MCF 10A (cell line): ENCODE measurements at regions not wholly inside any gene's neighbourhood (a gene's known extent, or its start where the extent isn't known, plus 50 kb on each side); places are given as distances from the start of the nearest gene placed in this dataset.

Experiments used
- BruUV-seq: library from RNA; stranded (reverse); fragments of 400-500 nt; replicated peaks from 2 replicates; lab custom pipeline; 2021; lab: Mats Ljungman, UMichigan
- CTCF ChIA-PET: fragments of 300-600 bp; sonication (Branson Sonifier 250); formaldehyde crosslinking; extraction: SDS; loops from one replicate; lab custom pipeline; 2021; ENCODE audit warnings: antibody characterized with exemption, inconsistent platforms; lab: Yijun Ruan, JAX
- POLR2A ChIA-PET: fragments of 300-600, 350-650 bp; sonication (Branson Sonifier 250); formaldehyde crosslinking; extraction: SDS; loops from one replicate; lab custom pipeline; 2020; ENCODE audit warnings: antibody characterized with exemption, inconsistent platforms; lab: Yijun Ruan, JAX
- DNase-seq: peaks from one replicate; pipeline ENCODE4 v3.0.0-alpha.2; 2018; ENCODE audit not compliant: unreplicated experiment
- H3K27ac Mint-ChIP-seq: one replicate; pipeline ENCODE4 v1.8.0; 2022; ENCODE audit warnings: mild to moderate bottlenecking, low read depth, mixed read lengths; ENCODE audit not compliant: unreplicated experiment
- H3K27me3 Mint-ChIP-seq: one replicate; pipeline ENCODE4 v1.8.0; 2022; ENCODE audit warnings: mixed read lengths; ENCODE audit not compliant: insufficient read depth, unreplicated experiment
- H3K36me3 Mint-ChIP-seq: one replicate; pipeline ENCODE4 v1.8.0; 2022; ENCODE audit warnings: mild to moderate bottlenecking, moderate library complexity, mixed read lengths; ENCODE audit not compliant: insufficient read depth, unreplicated experiment
- H3K4me1 Mint-ChIP-seq: one replicate; pipeline ENCODE4 v1.8.0; 2022; ENCODE audit warnings: mixed read lengths; ENCODE audit not compliant: insufficient read depth, unreplicated experiment
- H3K4me3 Mint-ChIP-seq: one replicate; pipeline ENCODE4 v1.8.0; 2022; ENCODE audit warnings: mild to moderate bottlenecking, moderate library complexity, mixed read lengths; ENCODE audit not compliant: unreplicated experiment
- H3K9me3 Mint-ChIP-seq: one replicate; pipeline ENCODE4 v1.8.0; 2022; ENCODE audit warnings: mixed read lengths; ENCODE audit not compliant: unreplicated experiment
- CTCF ChIP-seq: fragments of 200-600 bp; IDR thresholded peaks from one replicate; pipeline ENCODE4 v1.8.0; 2022; ENCODE audit warnings: antibody characterized with exemption, mild to moderate bottlenecking; ENCODE audit not compliant: unreplicated experiment
- intact Hi-C: fragments of 100-400 bp; cut with micrococcal nuclease; formaldehyde crosslinking; loops from 2 replicates; pipeline ENCODE4 v1.14.1; 2022

- BruUV-seq: no TSS peak
- intact Hi-C loops: no loop called here
- no peak for DNase-seq
- ChIA-PET POLR2A (interaction anchor here (0.7 kb wide), 1 partner anchor 555 kb away, joined by 3 read pairs; no protein-coding TSS in a partner anchor), CTCF (interaction anchor here (0.6 kb wide), 1 partner anchor 769 kb away, joined by 4 read pairs; no protein-coding TSS in a partner anchor)
- H3K4me3 Mint-ChIP-seq: no peak overlapping the region
- H3K27ac Mint-ChIP-seq: no peak overlapping the region
- no peaks in the 10 kb centered on the region for H3K36me3 Mint-ChIP-seq
- peaks cover 7% of the 10 kb centered on the region for H3K4me1 Mint-ChIP-seq
- no peaks in the 10 kb centered on the region for H3K27me3 Mint-ChIP-seq
- TF ChIP-seq CTCF: no peak
- no peaks in the 10 kb centered on the region for H3K9me3 Mint-ChIP-seq
Measured at GRCh38 chr2:128619471-128620325, 301.0 kb upstream of the HS6ST1 start.

- Mint-ChIP-seq H3K27me3 (no peaks in the 10 kb centered on the region), H3K36me3 (no peaks in the 10 kb centered on the region), H3K9me3 (no peaks in the 10 kb centered on the region), H3K4me3 (no peak overlapping the region), H3K27ac (no peak overlapping the region), H3K4me1 (peaks cover 7% of the 10 kb centered on the region)
- no peak for TF ChIP-seq CTCF
- ChIA-PET POLR2A (no interaction called here), CTCF (interaction anchor here (0.5 to 0.7 kb wide), 2 partner anchors 43 to 200 kb away, joined by 3 read pairs; no protein-coding TSS in a partner anchor)
- intact Hi-C loops: no loop called here
- no peak for DNase-seq
- BruUV-seq: no TSS peak
Measured at GRCh38 chr2:128621074-128621473, 302.4 kb upstream of the HS6ST1 start.

DNA sequence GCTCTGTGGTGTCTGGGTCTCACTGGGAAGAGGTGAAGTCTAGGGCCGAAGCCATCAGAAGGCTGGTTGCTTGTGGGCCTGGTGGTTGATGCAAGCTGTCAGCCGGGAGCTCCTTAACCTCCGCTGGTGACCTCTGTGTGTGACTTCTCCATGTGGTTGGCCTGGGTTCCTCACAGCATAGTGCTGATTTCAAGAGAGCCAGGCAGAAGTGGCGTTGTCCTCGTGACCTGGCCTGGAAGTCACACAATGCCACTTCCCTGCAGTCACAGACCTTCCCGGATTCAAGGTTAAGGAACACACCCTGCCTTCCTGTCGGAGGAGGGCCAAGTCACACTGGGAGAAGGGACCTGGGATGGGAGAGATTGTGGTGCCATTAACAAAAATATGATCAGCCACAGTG, 303.7 kb upstream of the HS6ST1 start:
- BruUV-seq: no TSS peak
- TF ChIP-seq CTCF: no peak
- H3K9me3 Mint-ChIP-seq: no peaks in the 10 kb centered on the region
- DNase-seq: no peak
- H3K4me3 Mint-ChIP-seq: no peak overlapping the region
- no peaks in the 10 kb centered on the region for H3K36me3 Mint-ChIP-seq
- H3K27me3 Mint-ChIP-seq: no peaks in the 10 kb centered on the region
- H3K4me1 Mint-ChIP-seq: peaks cover 7% of the 10 kb centered on the region
- H3K27ac Mint-ChIP-seq: no peak overlapping the region
- ChIA-PET POLR2A (interaction anchor here (0.5 kb wide), 1 partner anchor 79 kb away, joined by 5 read pairs; no protein-coding TSS in a partner anchor), CTCF (interaction anchor here (0.7 kb wide), 1 partner anchor 776 kb away, joined by 3 read pairs; no protein-coding TSS in a partner anchor)
- intact Hi-C loops: no loop called here

- Mint-ChIP-seq H3K4me1 (peaks cover 7% of the 10 kb centered on the region), H3K27me3 (no peaks in the 10 kb centered on the region), H3K9me3 (no peaks in the 10 kb centered on the region), H3K36me3 (no peaks in the 10 kb centered on the region), H3K27ac (no peak overlapping the region), H3K4me3 (no peak overlapping the region)
- no TSS peak for BruUV-seq
- POLR2A ChIA-PET: no interaction called here
- CTCF ChIA-PET: interaction anchor here (0.6 to 0.7 kb wide), 3 partner anchors 394 to 983 kb away, joined by 3 to 4 read pairs (median 3); no protein-coding TSS in a partner anchor
- no peak for DNase-seq
- no peak for TF ChIP-seq CTCF
- intact Hi-C loops: no loop called here
Measured at GRCh38 chr2:128622955-128623620, 304.4 kb upstream of the HS6ST1 start.
